Right lobe of liver (tissue), 4 donors: ENCODE measurements at regions not wholly inside any gene's neighbourhood (a gene's known extent, or its start where the extent isn't known, plus 50 kb on each side); places are given as distances from the start of the nearest gene placed in this dataset.

Source experiments
- POLR2A ChIP-seq: fragments of 450-650 bp; IDR thresholded peaks from one replicate; pipeline ENCODE4 v1.6.1; 2017; ENCODE audit warnings: antibody characterized with exemption, mild to moderate bottlenecking
- TF ChIP-seq, protein P1 (sequence below), 4 donors: fragments of 200-600 bp in 3 of 4; fragments of 450-650 bp in 1 of 4; IDR thresholded peaks; one replicate each; pipeline versions ENCODE4 v1.5.1 to v1.8.0; 2016 to 2022; ENCODE audit warnings: antibody characterized with exemption in 4 of 4, mild to moderate bottlenecking in 2 of 4
- donor health status: DM: no; HTN: no; CAD: no.
- donor health status: DM: no; HTN: no; CAD: no.
- donor health status: DM: no; HTN: yes; CAD: no.

DNA sequence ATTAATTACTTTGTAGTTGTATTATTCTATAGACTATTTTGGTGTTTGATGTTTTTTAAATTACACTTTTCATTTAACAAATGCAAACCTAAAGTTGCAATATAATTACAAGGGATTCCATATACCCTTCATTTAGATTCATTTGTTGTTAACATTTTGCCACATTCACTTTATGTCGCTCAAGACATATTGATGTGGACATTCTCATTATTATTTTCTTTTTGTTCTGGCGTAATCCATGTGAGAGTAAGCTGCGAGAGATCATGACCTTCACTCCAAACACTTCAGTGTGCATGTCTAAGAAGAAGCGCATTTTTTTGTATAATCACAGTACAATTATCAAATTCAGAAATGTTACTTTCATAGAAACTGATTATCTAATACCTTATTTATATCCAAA, 280.6 kb downstream of the CALCRL start:
- TF ChIP-seq, protein P1, sequence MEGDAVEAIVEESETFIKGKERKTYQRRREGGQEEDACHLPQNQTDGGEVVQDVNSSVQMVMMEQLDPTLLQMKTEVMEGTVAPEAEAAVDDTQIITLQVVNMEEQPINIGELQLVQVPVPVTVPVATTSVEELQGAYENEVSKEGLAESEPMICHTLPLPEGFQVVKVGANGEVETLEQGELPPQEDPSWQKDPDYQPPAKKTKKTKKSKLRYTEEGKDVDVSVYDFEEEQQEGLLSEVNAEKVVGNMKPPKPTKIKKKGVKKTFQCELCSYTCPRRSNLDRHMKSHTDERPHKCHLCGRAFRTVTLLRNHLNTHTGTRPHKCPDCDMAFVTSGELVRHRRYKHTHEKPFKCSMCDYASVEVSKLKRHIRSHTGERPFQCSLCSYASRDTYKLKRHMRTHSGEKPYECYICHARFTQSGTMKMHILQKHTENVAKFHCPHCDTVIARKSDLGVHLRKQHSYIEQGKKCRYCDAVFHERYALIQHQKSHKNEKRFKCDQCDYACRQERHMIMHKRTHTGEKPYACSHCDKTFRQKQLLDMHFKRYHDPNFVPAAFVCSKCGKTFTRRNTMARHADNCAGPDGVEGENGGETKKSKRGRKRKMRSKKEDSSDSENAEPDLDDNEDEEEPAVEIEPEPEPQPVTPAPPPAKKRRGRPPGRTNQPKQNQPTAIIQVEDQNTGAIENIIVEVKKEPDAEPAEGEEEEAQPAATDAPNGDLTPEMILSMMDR (IDR thresholded peaks at IDR 0.05) = no peak
- no peak for TF ChIP-seq POLR2A
